HepG2 (cell line): ENCODE measurements at regions not wholly inside any gene's neighbourhood (a gene's known extent, or its start where the extent isn't known, plus 50 kb on each side); places are given as distances from the start of the nearest gene placed in this dataset.

ENCODE experiments used
- ATAC-seq: fragments of 200-7000 bp; cut with Tn5 transposase; 3 replicates; pipeline ENCODE4 v1.9.1; 2020; ENCODE audit warnings: mild to moderate bottlenecking, moderate library complexity
- BruUV-seq: library from RNA; stranded (reverse); fragments of 400-500 nt; replicated peaks from 2 replicates; lab custom pipeline; 2021; lab: Mats Ljungman, UMichigan
- CTCF ChIA-PET: fragments of 300-600 bp; formaldehyde crosslinking; extraction: SDS; loops from one replicate; lab custom pipeline; 2021; ENCODE audit warnings: low total read pairs, inconsistent platforms, low intra/inter-chr PET ratio; lab: Yijun Ruan, JAX
- POLR2A ChIA-PET: fragments of 350-600 bp; sonication (Branson Sonifier 250); formaldehyde crosslinking; loops from one replicate; lab custom pipeline; 2020; ENCODE audit warnings: antibody characterized with exemption, inconsistent platforms; lab: Yijun Ruan, JAX
- DNase-seq: peaks from one replicate; pipeline ENCODE4 v3.0.0-alpha.2; 2015; ENCODE audit warnings: low spot score
- FAIRE-seq: peaks from 3 replicates; lab custom pipeline; 2011; peaks lifted over from hg19 to GRCh38; lab: Jason Lieb, UNC
- H2AFZ ChIP-seq: one replicate; pipeline ENCODE4 v1.6.1; 2011; ENCODE audit warnings: low read length, inconsistent platforms
- H3K27ac ChIP-seq: fragments of 300-600 bp; 3 replicates; pipeline ENCODE4 v1.8.0; 2011; ENCODE audit warnings: mixed run types, mild to moderate bottlenecking, mixed read lengths, low read length, inconsistent platforms; ENCODE audit not compliant: insufficient read depth; ENCODE audit errors: extremely low read length
- H3K27me3 ChIP-seq, 2 experiments: fragments of 200-600 bp in 1 of 2; 2 replicates in 1 of 2; 3 replicates in 1 of 2; pipeline versions ENCODE4 v1.6.0 to v1.8.0; 2011; ENCODE audit warnings: low read length in 2 of 2, mild to moderate bottlenecking in 2 of 2, moderate library complexity in 2 of 2, inconsistent platforms in 1 of 2; ENCODE audit not compliant: insufficient read depth in 2 of 2, control insufficient read depth in 1 of 2
- H3K36me3 ChIP-seq, 2 experiments: fragments of 200-600 bp in 1 of 2; replicated peaks in 1 of 2; 2 replicates in 1 of 2; 3 replicates in 1 of 2; pipeline versions ENCODE4 v1.5.1 to v1.8.0; 2011; ENCODE audit warnings: low read length in 2 of 2, inconsistent platforms in 1 of 2; ENCODE audit not compliant: insufficient read depth in 2 of 2, control insufficient read depth in 1 of 2
- H3K4me1 ChIP-seq: 2 replicates; pipeline ENCODE4 v1.5.1; 2012; ENCODE audit warnings: low read length, inconsistent platforms; ENCODE audit not compliant: insufficient read depth
- H3K4me2 ChIP-seq: 2 replicates; pipeline ENCODE4 v1.6.0; 2011; ENCODE audit warnings: low read depth, low read length, inconsistent platforms
- H3K4me3 ChIP-seq, 3 experiments: fragments of 200-600 bp in 1 of 3; sonication (generic), shearing (Covaris generic) in 1 of 3; replicated peaks in 1 of 3; 2 replicates each; pipeline ENCODE4 v1.5.1; 2011 to 2016; ENCODE audit warnings: low read length in 3 of 3, inconsistent platforms in 2 of 3, low read depth in 2 of 3, mild to moderate bottlenecking in 2 of 3, control low read depth in 1 of 3, mixed read lengths in 1 of 3; ENCODE audit not compliant: insufficient read depth in 1 of 3
- H3K79me2 ChIP-seq: one replicate; pipeline ENCODE4 v1.6.1; 2011; ENCODE audit warnings: low read length, inconsistent platforms; ENCODE audit not compliant: insufficient read depth
- H3K9ac ChIP-seq: 2 replicates; pipeline ENCODE4 v1.6.0; 2011; ENCODE audit warnings: mild to moderate bottlenecking, low read depth, low read length, inconsistent platforms; ENCODE audit not compliant: insufficient read depth
- H3K9me3 ChIP-seq: 2 replicates; pipeline ENCODE4 v1.5.1; 2012; ENCODE audit warnings: mild to moderate bottlenecking, low read length
- H4K20me1 ChIP-seq: 2 replicates; pipeline ENCODE4 v1.6.0; 2011; ENCODE audit warnings: inconsistent platforms, mild to moderate bottlenecking, low read length, moderate library complexity; ENCODE audit not compliant: insufficient read depth
- ISX ChIP-seq: sonication (generic); formaldehyde crosslinking; conservative IDR thresholded peaks from 2 replicates; pipeline ENCODE4 v1.5.0; 2020; ENCODE audit warnings: missing genetic modification reagents
- JARID2 ChIP-seq: sonication (generic); formaldehyde crosslinking; IDR thresholded peaks from 2 replicates; pipeline ENCODE4 v1.8.1; 2023; ENCODE audit warnings: missing genetic modification reagents, inconsistent platforms; ENCODE audit not compliant: insufficient replicate concordance
- KDM2A ChIP-seq: sonication (generic); formaldehyde crosslinking; IDR thresholded peaks from 2 replicates; pipeline ENCODE4 v1.4.0; 2020; ENCODE audit warnings: low read depth, missing genetic modification reagents, borderline replicate concordance
- PTBP1 ChIP-seq: fragments of 200-400 bp; formaldehyde crosslinking; IDR thresholded peaks from 2 replicates; pipeline ENCODE4 v1.6.1; 2018; ENCODE audit warnings: low read length, low read depth; ENCODE audit not compliant: poor library complexity, severe bottlenecking
- RORA ChIP-seq: sonication (generic); formaldehyde crosslinking; IDR thresholded peaks from 2 replicates; pipeline ENCODE4 v1.5.0; 2020; ENCODE audit warnings: mild to moderate bottlenecking, missing genetic modification reagents, moderate library complexity
- SRY ChIP-seq: sonication (generic); formaldehyde crosslinking; IDR thresholded peaks from 2 replicates; pipeline ENCODE4 v1.8.0; 2022; ENCODE audit warnings: mild to moderate bottlenecking, missing genetic modification reagents
- ZC3H4 ChIP-seq: sonication (generic); formaldehyde crosslinking; IDR thresholded peaks from 2 replicates; pipeline ENCODE4 v1.4.0; 2020; ENCODE audit warnings: missing genetic modification reagents, borderline replicate concordance
- ZNF24 ChIP-seq: fragments of 450-650 bp; IDR thresholded peaks from 2 replicates; pipeline ENCODE4 v1.6.1; 2017; ENCODE audit warnings: antibody characterized with exemption, mild to moderate bottlenecking
- ZNF263 ChIP-seq: sonication (generic); formaldehyde crosslinking; IDR thresholded peaks from 2 replicates; pipeline ENCODE4 v1.4.0; 2020; ENCODE audit warnings: missing genetic modification reagents
- ZNF468 ChIP-seq: sonication (generic); formaldehyde crosslinking; IDR thresholded peaks from 2 replicates; pipeline ENCODE4 v1.8.0; 2022; ENCODE audit warnings: mild to moderate bottlenecking, moderate library complexity, missing genetic modification reagents
- ZNF609 ChIP-seq: sonication (generic); formaldehyde crosslinking; IDR thresholded peaks from 2 replicates; pipeline ENCODE4 v1.4.0; 2020; ENCODE audit warnings: mild to moderate bottlenecking, missing genetic modification reagents, borderline replicate concordance
- ZNF670 ChIP-seq: sonication (generic); formaldehyde crosslinking; IDR thresholded peaks from 2 replicates; pipeline ENCODE4 v1.8.0; 2022; ENCODE audit warnings: mild to moderate bottlenecking, missing genetic modification reagents, borderline replicate concordance
- ZNF768 ChIP-seq: sonication (generic); formaldehyde crosslinking; IDR thresholded peaks from 2 replicates; pipeline ENCODE4 v1.4.0; 2020; ENCODE audit warnings: missing genetic modification reagents
- ZNF780A ChIP-seq: sonication (generic); formaldehyde crosslinking; IDR thresholded peaks from 2 replicates; pipeline ENCODE4 v1.8.0; 2022; ENCODE audit warnings: mild to moderate bottlenecking, missing genetic modification reagents, moderate library complexity
- WGBS: methylation state at CpG from one replicate; pipeline ENCODE4 v1.1.6; 2017; ENCODE audit warnings: low lambda C conversion rate; 5-methylcytosine and 5-hydroxymethylcytosine counted together
- in situ Hi-C: cut with HindIII; loops from 2 replicates; pipeline ENCODE4 v1.10.0; 2017; ENCODE audit warnings: low pct_unique_long_range_greater_than_20kb; ENCODE audit not compliant: extremely low pct_ligation_motif_present
- intact Hi-C: fragments of 100-400 bp; cut with micrococcal nuclease; formaldehyde crosslinking; loops from one replicate; pipeline ENCODE4 v1.10.0; 2022; ENCODE audit not compliant: unreplicated experiment
- TF ChIP-seq, protein P1 (sequence below): sonication (generic); formaldehyde crosslinking; IDR thresholded peaks from 2 replicates; pipeline ENCODE4 v1.4.0; 2020; ENCODE audit warnings: missing genetic modification reagents

- no peaks in the 10 kb centered on the region for H3K4me1 ChIP-seq
- FAIRE-seq: no peak
- in situ Hi-C loops (no loop called here), intact Hi-C loops (no loop called here)
- H3K9me3 ChIP-seq: peaks cover 12% of the 10 kb centered on the region; the same call in 1 of the 2 replicates
- H3K9ac ChIP-seq: no peak overlapping the region
- H3K4me2 ChIP-seq: no peak overlapping the region
- BruUV-seq: no TSS peak
- DNase-seq: no peak
- POLR2A ChIA-PET: no interaction called here
- no peak overlapping the region for H2AFZ ChIP-seq
- no peaks in the 10 kb centered on the region for H3K36me3 ChIP-seq
- H3K79me2 ChIP-seq: no peaks in the 10 kb centered on the region
- no peaks in the 10 kb centered on the region for H3K27me3 ChIP-seq
- H3K4me3 ChIP-seq: no peak overlapping the region
- TF ChIP-seq RORA (no peak), ZNF780A (CRISPR knock-in tag) (no peak), KDM2A (CRISPR knock-in tag) (no peak), JARID2 (CRISPR knock-in tag) (no peak), ZNF768 (no peak), ZC3H4 (CRISPR knock-in tag) (no peak), ZNF24 (no peak), ZNF468 (CRISPR knock-in tag) (no peak), SRY (CRISPR knock-in tag) (no peak)
- no peak overlapping the region for H3K27ac ChIP-seq
- ATAC-seq: no peak
- no CpG with 5 or more reads among the region's 1 CpG for WGBS
- CTCF ChIA-PET: no interaction called here
- H4K20me1 ChIP-seq: no peaks in the 10 kb centered on the region
Observed at GRCh38 chr4:35982318-35982717, 262.0 kb downstream of the ARAP2 start.

- FAIRE-seq (no peak), DNase-seq (no peak), ATAC-seq (no peak)
- in situ Hi-C loops (no loop called here), intact Hi-C loops (no loop called here)
- no peaks in the 10 kb centered on the region for H4K20me1 ChIP-seq
- no TSS peak for BruUV-seq
- no peak overlapping the region for H3K9ac ChIP-seq
- no peak overlapping the region for H3K4me3 ChIP-seq
- no peaks in the 10 kb centered on the region for H3K4me1 ChIP-seq
- no peaks in the 10 kb centered on the region for H3K36me3 ChIP-seq
- 0% methylated on average over 1 of the region's 1 CpG for WGBS
- H3K27me3 ChIP-seq: no peaks in the 10 kb centered on the region
- CTCF ChIA-PET: no interaction called here
- no peak overlapping the region for H2AFZ ChIP-seq
- H3K4me2 ChIP-seq: no peak overlapping the region
- no peak overlapping the region for H3K27ac ChIP-seq
- H3K79me2 ChIP-seq: no peaks in the 10 kb centered on the region
- peaks cover 23% of the 10 kb centered on the region for H3K9me3 ChIP-seq
- POLR2A ChIA-PET: no interaction called here
- TF ChIP-seq ISX (CRISPR knock-in tag): no peak
- TF ChIP-seq ZNF609 (CRISPR knock-in tag): no peak
- TF ChIP-seq, protein P1, sequence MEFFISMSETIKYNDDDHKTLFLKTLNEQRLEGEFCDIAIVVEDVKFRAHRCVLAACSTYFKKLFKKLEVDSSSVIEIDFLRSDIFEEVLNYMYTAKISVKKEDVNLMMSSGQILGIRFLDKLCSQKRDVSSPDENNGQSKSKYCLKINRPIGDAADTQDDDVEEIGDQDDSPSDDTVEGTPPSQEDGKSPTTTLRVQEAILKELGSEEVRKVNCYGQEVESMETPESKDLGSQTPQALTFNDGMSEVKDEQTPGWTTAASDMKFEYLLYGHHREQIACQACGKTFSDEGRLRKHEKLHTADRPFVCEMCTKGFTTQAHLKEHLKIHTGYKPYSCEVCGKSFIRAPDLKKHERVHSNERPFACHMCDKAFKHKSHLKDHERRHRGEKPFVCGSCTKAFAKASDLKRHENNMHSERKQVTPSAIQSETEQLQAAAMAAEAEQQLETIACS: no peak
- TF ChIP-seq ZNF670 (CRISPR knock-in tag): no peak
- no peak for TF ChIP-seq PTBP1
- no peak for TF ChIP-seq ZNF263 (CRISPR knock-in tag)
Observed at GRCh38 chr4:35986537-35986936, 257.8 kb downstream of the ARAP2 start.
